ENCODE measurements at regions not wholly inside any gene's neighbourhood (a gene's known extent, or its start where the extent isn't known, plus 50 kb on each side); places are given as distances from the start of the nearest gene placed in this dataset.

DNA sequence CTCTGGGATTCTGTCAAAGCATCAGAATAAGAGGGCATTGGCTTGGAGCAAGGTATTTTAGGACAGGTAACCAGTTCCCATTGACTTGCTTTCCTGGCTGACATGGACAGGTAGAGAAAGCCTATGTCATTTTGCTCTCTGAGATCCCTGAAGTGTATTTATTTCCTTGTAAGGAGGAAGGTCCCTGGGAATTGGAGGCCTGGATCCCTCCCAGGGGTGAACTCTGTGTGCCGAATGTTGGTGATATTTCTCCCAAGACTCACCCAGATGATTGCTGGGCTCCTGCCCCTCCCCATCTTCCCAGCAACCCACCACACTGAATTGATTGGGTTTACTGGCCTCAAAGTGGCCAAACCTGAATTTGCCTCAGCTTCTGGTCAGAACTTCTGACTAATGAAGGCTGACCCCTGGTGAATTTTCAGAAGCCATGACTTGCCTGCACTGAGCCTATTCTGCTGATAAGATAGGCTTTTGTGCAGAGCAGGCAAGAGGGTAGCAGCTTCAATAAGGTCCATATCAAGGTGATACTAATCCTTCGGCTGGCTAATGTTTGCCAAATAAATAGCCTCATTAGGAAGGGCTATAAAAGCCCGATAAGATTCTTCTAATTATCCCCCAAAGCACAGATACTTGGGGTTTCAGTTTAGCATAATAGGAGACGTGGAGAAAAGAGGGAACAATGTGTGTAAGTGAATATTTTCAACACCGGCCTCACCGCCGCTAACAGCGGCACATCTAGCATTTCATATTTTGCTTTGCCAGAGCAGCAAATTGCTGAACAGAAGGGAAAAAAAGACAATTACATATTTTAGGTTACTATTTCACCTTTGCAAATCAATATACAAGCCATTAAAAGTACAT, 152.9 kb upstream of the PITX1 start:
- TF ChIP-seq, protein P1, sequence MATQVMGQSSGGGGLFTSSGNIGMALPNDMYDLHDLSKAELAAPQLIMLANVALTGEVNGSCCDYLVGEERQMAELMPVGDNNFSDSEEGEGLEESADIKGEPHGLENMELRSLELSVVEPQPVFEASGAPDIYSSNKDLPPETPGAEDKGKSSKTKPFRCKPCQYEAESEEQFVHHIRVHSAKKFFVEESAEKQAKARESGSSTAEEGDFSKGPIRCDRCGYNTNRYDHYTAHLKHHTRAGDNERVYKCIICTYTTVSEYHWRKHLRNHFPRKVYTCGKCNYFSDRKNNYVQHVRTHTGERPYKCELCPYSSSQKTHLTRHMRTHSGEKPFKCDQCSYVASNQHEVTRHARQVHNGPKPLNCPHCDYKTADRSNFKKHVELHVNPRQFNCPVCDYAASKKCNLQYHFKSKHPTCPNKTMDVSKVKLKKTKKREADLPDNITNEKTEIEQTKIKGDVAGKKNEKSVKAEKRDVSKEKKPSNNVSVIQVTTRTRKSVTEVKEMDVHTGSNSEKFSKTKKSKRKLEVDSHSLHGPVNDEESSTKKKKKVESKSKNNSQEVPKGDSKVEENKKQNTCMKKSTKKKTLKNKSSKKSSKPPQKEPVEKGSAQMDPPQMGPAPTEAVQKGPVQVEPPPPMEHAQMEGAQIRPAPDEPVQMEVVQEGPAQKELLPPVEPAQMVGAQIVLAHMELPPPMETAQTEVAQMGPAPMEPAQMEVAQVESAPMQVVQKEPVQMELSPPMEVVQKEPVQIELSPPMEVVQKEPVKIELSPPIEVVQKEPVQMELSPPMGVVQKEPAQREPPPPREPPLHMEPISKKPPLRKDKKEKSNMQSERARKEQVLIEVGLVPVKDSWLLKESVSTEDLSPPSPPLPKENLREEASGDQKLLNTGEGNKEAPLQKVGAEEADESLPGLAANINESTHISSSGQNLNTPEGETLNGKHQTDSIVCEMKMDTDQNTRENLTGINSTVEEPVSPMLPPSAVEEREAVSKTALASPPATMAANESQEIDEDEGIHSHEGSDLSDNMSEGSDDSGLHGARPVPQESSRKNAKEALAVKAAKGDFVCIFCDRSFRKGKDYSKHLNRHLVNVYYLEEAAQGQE (IDR thresholded peaks at IDR 0.05; ENCODE audit: insufficient read depth in 1 of 2, low read depth in 2 of 2, low read length in 2 of 2), result no peak
- TF ChIP-seq TAF1 (IDR thresholded peaks at IDR 0.05; ENCODE audit: borderline replicate concordance, insufficient read depth, low read length) (no peak), SIN3A (IDR thresholded peaks at IDR 0.05; ENCODE audit: borderline replicate concordance, insufficient read depth, low read length) (no peak), FOXP2 (optimal IDR thresholded peaks at IDR 0.05; ENCODE audit: borderline replicate concordance, extremely low read depth, extremely low read length, insufficient read depth) (no peak), POLR2AphosphoS5 (IDR thresholded peaks at IDR 0.05; ENCODE audit: low read depth, low read length) (no peak)

DNA sequence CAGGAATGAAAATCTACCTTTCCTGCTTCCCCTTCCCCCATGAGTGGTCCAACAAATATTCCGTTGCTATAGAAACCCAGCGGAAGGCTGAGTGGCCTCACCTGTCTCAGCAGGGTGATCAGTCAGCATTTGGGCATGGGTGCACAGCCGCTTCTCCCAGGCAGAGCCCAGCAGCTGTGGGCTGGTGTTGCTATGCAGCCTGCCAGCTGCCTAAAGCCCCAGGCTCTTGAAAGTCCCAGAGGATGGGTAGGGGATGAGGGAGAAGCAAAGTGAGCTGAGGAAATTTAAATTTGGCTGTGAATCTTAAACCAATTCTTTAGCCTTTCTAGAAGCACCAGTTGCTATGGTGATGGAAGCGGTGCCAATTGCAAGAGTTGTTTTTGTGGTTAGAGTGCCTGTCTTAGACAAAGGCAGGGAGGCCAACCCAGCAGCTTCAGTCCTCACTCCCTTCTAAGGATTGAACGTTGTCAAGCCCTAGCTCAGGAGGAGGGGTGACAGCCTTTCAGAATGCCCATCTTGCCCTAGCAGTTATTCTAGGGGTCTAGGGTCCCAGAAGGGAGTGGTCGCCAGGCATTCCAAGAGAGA, 151.5 kb upstream of the PITX1 start:
- TF ChIP-seq POLR2AphosphoS5 (IDR thresholded peaks at IDR 0.05; ENCODE audit: low read depth, low read length) (no peak), FOXP2 (optimal IDR thresholded peaks at IDR 0.05; ENCODE audit: borderline replicate concordance, extremely low read depth, extremely low read length, insufficient read depth) (no peak), SIN3A (IDR thresholded peaks at IDR 0.05; ENCODE audit: borderline replicate concordance, insufficient read depth, low read length) (no peak), TAF1 (IDR thresholded peaks at IDR 0.05; ENCODE audit: borderline replicate concordance, insufficient read depth, low read length) (no peak)
- TF ChIP-seq, protein P1 (IDR thresholded peaks at IDR 0.05; ENCODE audit: insufficient read depth in 1 of 2, low read depth in 2 of 2, low read length in 2 of 2), result no peak

DNA sequence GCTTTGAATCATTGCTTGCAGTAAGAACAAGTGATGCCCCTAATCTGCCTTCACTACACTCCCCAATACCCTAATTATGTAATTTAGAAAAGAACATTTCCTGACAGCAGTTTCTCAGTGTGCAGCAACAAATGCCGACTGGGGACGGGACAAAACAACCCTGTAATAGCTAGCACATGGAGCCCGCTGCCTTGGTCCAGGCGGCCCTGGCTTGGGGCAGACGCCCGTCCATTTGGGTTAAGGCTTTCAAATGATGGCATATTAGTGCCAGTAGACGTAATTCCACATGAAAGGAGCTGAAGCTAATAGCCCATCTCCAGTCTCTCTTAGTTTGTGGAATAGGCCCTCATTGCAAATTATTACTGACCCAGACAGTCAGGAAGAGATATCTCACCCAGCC, 150.6 kb upstream of the PITX1 start:
- TF ChIP-seq POLR2AphosphoS5 (IDR thresholded peaks at IDR 0.05; ENCODE audit: low read depth, low read length), result no peak
- no peak for TF ChIP-seq TAF1 (IDR thresholded peaks at IDR 0.05; ENCODE audit: borderline replicate concordance, insufficient read depth, low read length)
- TF ChIP-seq SIN3A (IDR thresholded peaks at IDR 0.05; ENCODE audit: borderline replicate concordance, insufficient read depth, low read length), result no peak
- TF ChIP-seq, protein P1 (IDR thresholded peaks at IDR 0.05; ENCODE audit: insufficient read depth in 1 of 2, low read depth in 2 of 2, low read length in 2 of 2), result no peak
- TF ChIP-seq FOXP2 (optimal IDR thresholded peaks at IDR 0.05; ENCODE audit: borderline replicate concordance, extremely low read depth, extremely low read length, insufficient read depth), result no peak

DNA sequence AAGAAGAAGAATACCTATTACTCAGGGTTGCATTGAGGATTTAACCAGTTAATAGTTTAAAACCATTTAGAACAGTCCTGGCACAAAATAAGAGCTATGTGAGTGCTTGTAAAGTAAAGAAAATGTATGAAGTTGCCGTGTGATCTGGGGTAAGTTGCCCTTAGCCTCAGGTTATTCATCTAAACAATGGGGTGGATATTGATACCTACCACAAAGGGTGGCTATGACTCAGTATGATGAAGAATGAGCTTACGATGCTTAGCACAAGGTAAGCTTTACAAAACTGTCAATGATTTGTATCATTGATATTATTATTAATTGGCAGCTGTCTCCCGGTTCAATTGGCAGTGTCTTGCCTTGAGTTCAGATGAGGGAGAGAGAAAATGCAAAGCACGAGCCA, 149.4 kb upstream of the PITX1 start:
- TF ChIP-seq, protein P1 (IDR thresholded peaks at IDR 0.05; ENCODE audit: insufficient read depth in 1 of 2, low read depth in 2 of 2, low read length in 2 of 2), result no peak
- TF ChIP-seq SIN3A (IDR thresholded peaks at IDR 0.05; ENCODE audit: borderline replicate concordance, insufficient read depth, low read length), result no peak
- no peak for TF ChIP-seq FOXP2 (optimal IDR thresholded peaks at IDR 0.05; ENCODE audit: borderline replicate concordance, extremely low read depth, extremely low read length, insufficient read depth)
- TF ChIP-seq TAF1 (IDR thresholded peaks at IDR 0.05; ENCODE audit: borderline replicate concordance, insufficient read depth, low read length), result no peak
- no peak for TF ChIP-seq POLR2AphosphoS5 (IDR thresholded peaks at IDR 0.05; ENCODE audit: low read depth, low read length)
